PC-3 (cell line): ENCODE measurements at regions not wholly inside any gene's neighbourhood (a gene's known extent, or its start where the extent isn't known, plus 50 kb on each side); places are given as distances from the start of the nearest gene placed in this dataset.

Source experiments
- ATAC-seq: fragments of 200-7000 bp; cut with Tn5 transposase; 2 replicates; pipeline ENCODE4 v1.9.1; 2020; ENCODE audit warnings: mild to moderate bottlenecking, moderate library complexity
- BruUV-seq: library from RNA; stranded (reverse); fragments of 400-500 nt; replicated peaks from 2 replicates; lab custom pipeline; 2021; lab: Mats Ljungman, UMichigan
- CTCF ChIA-PET: fragments of 300-600 bp; sonication (Branson Sonifier 250); formaldehyde crosslinking; loops from one replicate; lab custom pipeline; 2022; ENCODE audit warnings: antibody characterized with exemption; lab: Charles Lee
- POLR2A ChIA-PET: fragments of 300-600 bp; sonication (Branson Sonifier 250); formaldehyde crosslinking; loops from one replicate; lab custom pipeline; 2022; ENCODE audit warnings: antibody characterized with exemption; ENCODE audit not compliant: unreplicated experiment; lab: Charles Lee
- DNase-seq: peaks from one replicate; pipeline ENCODE4 v3.0.0-alpha.2; 2015
- H2AFZ ChIP-seq: fragments of 300-600 bp; sonication (generic); 2 replicates; pipeline ENCODE4 v1.6.0; 2016; ENCODE audit warnings: antibody characterized with exemption, low read length
- H3F3A ChIP-seq: fragments of 300-600 bp; sonication (generic); one replicate; pipeline ENCODE4 v1.6.0; 2017; ENCODE audit warnings: antibody characterized with exemption, low read length, control low read depth, mild to moderate bottlenecking; ENCODE audit not compliant: unreplicated experiment
- H3K27ac ChIP-seq: fragments of 300-600 bp; sonication (generic); 2 replicates; pipeline ENCODE4 v1.5.1; 2016; ENCODE audit warnings: mild to moderate bottlenecking, low read length
- H3K27me3 ChIP-seq: fragments of 300-600 bp; sonication (generic); 2 replicates; pipeline ENCODE4 v1.6.1; 2016; ENCODE audit warnings: low read length, mixed read lengths
- H3K36me3 ChIP-seq: fragments of 300-600 bp; sonication (generic); 2 replicates; pipeline ENCODE4 v1.6.1; 2016; ENCODE audit warnings: low read depth, mixed run types, low read length, mixed read lengths
- H3K4me1 ChIP-seq: fragments of 300-600 bp; sonication (generic); 2 replicates; pipeline ENCODE4 v1.5.1; 2016; ENCODE audit warnings: low read length; ENCODE audit not compliant: insufficient read depth
- H3K4me2 ChIP-seq: fragments of 300-600 bp; sonication (generic); 2 replicates; pipeline ENCODE4 v1.6.0; 2016; ENCODE audit warnings: low read length
- H3K4me3 ChIP-seq: fragments of 300-600 bp; sonication (generic); 2 replicates; pipeline ENCODE4 v1.5.1; 2016; ENCODE audit warnings: mild to moderate bottlenecking, low read length, mixed read lengths
- H3K79me2 ChIP-seq: fragments of 300-600 bp; sonication (generic); 2 replicates; pipeline ENCODE4 v1.6.1; 2017; ENCODE audit warnings: low read length, mixed read lengths
- H3K9ac ChIP-seq: fragments of 300-600 bp; sonication (generic); 2 replicates; pipeline ENCODE4 v1.6.0; 2016; ENCODE audit warnings: mild to moderate bottlenecking, low read length
- H3K9me2 ChIP-seq: fragments of 300-600 bp; sonication (generic); replicated peaks from 2 replicates; pipeline ENCODE4 v1.6.1; 2016; ENCODE audit warnings: mixed run types, low read length, mixed read lengths
- H3K9me3 ChIP-seq: fragments of 300-600 bp; sonication (generic); 2 replicates; pipeline ENCODE4 v1.6.1; 2016; ENCODE audit warnings: low read length, mixed read lengths
- H4K20me1 ChIP-seq: fragments of 300-600 bp; sonication (generic); 2 replicates; pipeline ENCODE4 v1.6.1; 2016; ENCODE audit warnings: low read length, mixed read lengths
- EZH2 ChIP-seq: fragments of 300-600 bp; sonication (generic); IDR thresholded peaks from one replicate; pipeline ENCODE4 v1.6.1; 2017; ENCODE audit warnings: antibody characterized with exemption, mild to moderate bottlenecking, low read length; ENCODE audit not compliant: unreplicated experiment
- EZH2phosphoT487 ChIP-seq: fragments of 300-600 bp; sonication (generic); IDR thresholded peaks from 2 replicates; pipeline ENCODE4 v1.6.1; 2018; ENCODE audit warnings: mild to moderate bottlenecking, antibody characterized with exemption, low read length, borderline replicate concordance
- intact Hi-C: fragments of 100-400 bp; cut with micrococcal nuclease; formaldehyde crosslinking; loops from 2 replicates; pipeline ENCODE4 v1.9.0; 2023
- TF ChIP-seq, protein P1 (sequence below): fragments of 300-600 bp; sonication (generic); conservative IDR thresholded peaks from 2 replicates; pipeline ENCODE4 v1.5.1; 2017; ENCODE audit warnings: antibody characterized with exemption, low read depth, mild to moderate bottlenecking, low read length

DNA sequence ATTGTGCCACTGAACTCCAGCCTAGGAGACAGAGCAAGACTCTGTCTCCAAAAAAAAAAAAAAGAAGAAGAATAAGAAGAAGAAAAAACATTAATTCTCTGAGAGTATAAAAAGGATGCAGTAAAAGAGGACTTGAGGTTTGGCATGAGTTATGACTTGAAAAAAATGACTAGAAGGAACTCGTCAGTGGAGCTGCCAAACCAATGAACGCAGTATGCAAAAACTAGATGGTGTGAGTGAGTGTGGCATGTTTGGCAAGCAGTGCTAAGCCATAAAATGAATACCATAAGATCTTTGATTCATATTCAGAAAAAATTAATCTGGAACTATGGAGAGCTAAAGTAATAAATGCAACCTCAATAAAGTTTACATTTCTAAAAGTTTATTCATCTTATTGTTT, 68.6 kb upstream of the MEOX2 start:
- H3K27ac ChIP-seq, result no peak overlapping the region
- no peak for ATAC-seq
- no peaks in the 10 kb centered on the region for H3K4me1 ChIP-seq
- H3K9me2 ChIP-seq, result no peaks in the 10 kb centered on the region
- no peaks in the 10 kb centered on the region for H3K9me3 ChIP-seq
- no peaks in the 10 kb centered on the region for H3K79me2 ChIP-seq
- H3F3A ChIP-seq, result no peaks in the 10 kb centered on the region
- H3K4me2 ChIP-seq, result no peak overlapping the region
- BruUV-seq, result no TSS peak
- H2AFZ ChIP-seq, result no peak overlapping the region
- intact Hi-C loops, result no loop called here
- DNase-seq, result no peak
- H3K9ac ChIP-seq, result no peak overlapping the region
- ChIA-PET CTCF (no interaction called here), POLR2A (no interaction called here)
- H4K20me1 ChIP-seq, result no peaks in the 10 kb centered on the region
- TF ChIP-seq EZH2phosphoT487, result no peak
- TF ChIP-seq EZH2, result no peak
- TF ChIP-seq, protein P1, sequence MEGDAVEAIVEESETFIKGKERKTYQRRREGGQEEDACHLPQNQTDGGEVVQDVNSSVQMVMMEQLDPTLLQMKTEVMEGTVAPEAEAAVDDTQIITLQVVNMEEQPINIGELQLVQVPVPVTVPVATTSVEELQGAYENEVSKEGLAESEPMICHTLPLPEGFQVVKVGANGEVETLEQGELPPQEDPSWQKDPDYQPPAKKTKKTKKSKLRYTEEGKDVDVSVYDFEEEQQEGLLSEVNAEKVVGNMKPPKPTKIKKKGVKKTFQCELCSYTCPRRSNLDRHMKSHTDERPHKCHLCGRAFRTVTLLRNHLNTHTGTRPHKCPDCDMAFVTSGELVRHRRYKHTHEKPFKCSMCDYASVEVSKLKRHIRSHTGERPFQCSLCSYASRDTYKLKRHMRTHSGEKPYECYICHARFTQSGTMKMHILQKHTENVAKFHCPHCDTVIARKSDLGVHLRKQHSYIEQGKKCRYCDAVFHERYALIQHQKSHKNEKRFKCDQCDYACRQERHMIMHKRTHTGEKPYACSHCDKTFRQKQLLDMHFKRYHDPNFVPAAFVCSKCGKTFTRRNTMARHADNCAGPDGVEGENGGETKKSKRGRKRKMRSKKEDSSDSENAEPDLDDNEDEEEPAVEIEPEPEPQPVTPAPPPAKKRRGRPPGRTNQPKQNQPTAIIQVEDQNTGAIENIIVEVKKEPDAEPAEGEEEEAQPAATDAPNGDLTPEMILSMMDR, result no peak
- H3K36me3 ChIP-seq, result no peaks in the 10 kb centered on the region
- no peaks in the 10 kb centered on the region for H3K27me3 ChIP-seq
- no peak overlapping the region for H3K4me3 ChIP-seq

DNA sequence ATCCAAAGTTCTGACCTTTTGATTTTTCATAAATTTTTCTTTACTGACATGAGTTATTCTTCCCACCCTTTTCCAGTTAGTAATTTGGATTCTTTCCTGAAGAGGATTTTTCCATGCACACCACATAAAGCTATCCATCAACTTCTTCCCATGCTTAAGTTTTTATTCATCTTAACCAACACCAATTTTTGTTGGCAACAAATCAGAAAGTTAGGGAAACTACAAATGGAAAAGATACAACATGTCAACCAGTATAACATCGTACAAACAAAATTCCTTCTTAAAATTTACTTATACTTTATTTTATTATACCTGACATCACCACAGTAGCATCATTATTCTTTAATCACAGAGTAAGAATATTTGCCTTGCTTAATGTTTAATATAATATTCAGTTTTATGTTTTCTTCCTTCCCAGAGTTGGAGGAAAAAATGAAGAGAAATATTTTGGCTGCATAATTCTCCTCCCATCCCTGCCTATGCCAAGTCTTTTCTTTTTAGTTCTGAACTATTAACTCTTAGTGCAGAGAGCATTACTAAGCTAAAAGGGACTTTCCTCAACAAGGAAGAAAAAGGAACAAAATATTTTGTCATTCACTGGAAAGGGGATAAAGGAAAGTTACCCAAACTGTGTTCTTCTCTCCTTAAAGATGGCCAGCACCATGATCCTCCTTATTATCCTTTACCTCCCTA, 67.5 kb upstream of the MEOX2 start:
- Histone ChIP-seq H3K9me3 (no peaks in the 10 kb centered on the region), H4K20me1 (no peaks in the 10 kb centered on the region), H3K27ac (no peak overlapping the region), H3K79me2 (no peaks in the 10 kb centered on the region), H3K9me2 (no peaks in the 10 kb centered on the region), H3K4me3 (no peak overlapping the region), H3K36me3 (no peaks in the 10 kb centered on the region), H3K4me2 (no peak overlapping the region), H3F3A (no peaks in the 10 kb centered on the region), H3K27me3 (no peaks in the 10 kb centered on the region), H3K9ac (no peak overlapping the region), H3K4me1 (no peaks in the 10 kb centered on the region), H2AFZ (no peak overlapping the region)
- ATAC-seq (no peak), DNase-seq (no peak)
- CTCF ChIA-PET, result interaction anchor here (0.6 kb wide), 1 partner anchor 168 kb away, joined by 3 read pairs; no protein-coding TSS in a partner anchor
- TF ChIP-seq EZH2, result no peak
- POLR2A ChIA-PET, result no interaction called here
- BruUV-seq, result no TSS peak
- intact Hi-C loops, result no loop called here

DNA sequence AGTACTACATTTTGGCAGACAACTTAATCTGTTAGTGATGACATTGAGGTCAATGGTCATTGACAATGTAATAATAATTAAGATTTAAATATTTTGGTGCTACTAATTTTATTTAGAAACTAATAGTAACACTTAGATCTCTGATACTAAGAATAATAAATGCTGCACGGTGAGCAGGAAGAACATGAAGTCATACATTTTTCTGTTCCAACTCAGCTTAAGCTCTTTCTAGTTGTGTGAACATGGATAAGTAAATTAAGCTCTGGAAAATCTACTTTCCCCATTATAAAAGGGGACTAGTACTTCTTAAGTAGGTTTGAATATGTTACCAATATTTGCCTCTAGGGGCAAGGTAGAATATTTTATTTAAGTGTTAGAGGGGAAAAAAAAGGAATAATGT, 65.9 kb upstream of the MEOX2 start:
- no peaks in the 10 kb centered on the region for H4K20me1 ChIP-seq
- H3K9me3 ChIP-seq, result no peaks in the 10 kb centered on the region
- H3K79me2 ChIP-seq, result no peaks in the 10 kb centered on the region
- CTCF ChIA-PET, result no interaction called here
- ATAC-seq, result no peak
- intact Hi-C loops, result no loop called here
- no TSS peak for BruUV-seq
- no peaks in the 10 kb centered on the region for H3K27me3 ChIP-seq
- TF ChIP-seq, protein P1, result no peak
- no peak for TF ChIP-seq EZH2phosphoT487
- no peak for TF ChIP-seq EZH2
- POLR2A ChIA-PET, result no interaction called here
- H3K9me2 ChIP-seq, result no peaks in the 10 kb centered on the region
- no peaks in the 10 kb centered on the region for H3F3A ChIP-seq
- H3K36me3 ChIP-seq, result no peaks in the 10 kb centered on the region
- DNase-seq, result no peak
- H3K4me2 ChIP-seq, result no peak overlapping the region
- H2AFZ ChIP-seq, result no peak overlapping the region
- no peaks in the 10 kb centered on the region for H3K4me1 ChIP-seq
- no peak overlapping the region for H3K9ac ChIP-seq
- no peak overlapping the region for H3K4me3 ChIP-seq
- H3K27ac ChIP-seq, result no peak overlapping the region
